ENCODE measurements at regions not wholly inside any gene's neighbourhood (a gene's known extent, or its start where the extent isn't known, plus 50 kb on each side); places are given as distances from the start of the nearest gene placed in this dataset.

DNA sequence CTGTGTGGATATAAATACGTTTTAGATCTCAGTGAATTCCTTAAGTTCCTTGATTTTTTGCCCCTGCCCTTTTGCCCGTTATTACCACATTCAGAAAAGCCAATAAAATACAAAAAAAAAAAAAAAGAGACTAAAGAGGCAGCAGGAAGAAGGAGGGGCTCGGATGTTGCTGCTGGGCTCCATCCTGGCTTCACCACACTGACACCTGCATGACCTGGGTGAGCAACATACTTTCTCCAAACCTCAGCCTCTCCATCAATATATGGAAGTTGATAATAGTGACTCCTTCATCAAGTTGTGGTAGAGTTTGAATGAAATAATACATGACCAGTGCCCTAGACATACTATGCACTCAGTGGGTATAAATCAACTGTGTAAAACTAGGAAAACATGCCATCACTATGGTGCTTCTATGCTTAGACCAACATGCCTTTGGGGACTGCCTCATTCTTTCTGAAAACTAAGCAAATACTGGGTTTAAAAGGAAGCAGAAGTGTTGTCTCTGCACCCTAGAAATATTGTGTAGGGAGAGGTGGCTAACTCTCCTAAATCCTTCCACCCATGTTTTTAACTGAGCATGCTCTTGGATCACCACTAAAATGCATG lies 243.0 kb downstream of the PIK3R1 start:
- no peaks in the 10 kb centered on the region for H4K20me1 ChIP-seq (ENCODE audit: insufficient read depth, low read length)
- no peak overlapping the region for H3K9ac ChIP-seq (ENCODE audit: low read length)
- no peaks in the 10 kb centered on the region for H3F3A ChIP-seq (ENCODE audit: insufficient read depth, low read length)
- H3K36me3 ChIP-seq (ENCODE audit: insufficient read depth, low read length), result no peaks in the 10 kb centered on the region
- no peak overlapping the region for H3K4me3 ChIP-seq (ENCODE audit: low read depth, low read length, poor library complexity, severe bottlenecking)
- H3K27me3 ChIP-seq (ENCODE audit: insufficient read depth, low read length), result no peaks in the 10 kb centered on the region
- no peaks in the 10 kb centered on the region for H3K79me2 ChIP-seq (ENCODE audit: insufficient read depth, low read length)
- no peak for TF ChIP-seq EZH2 (IDR thresholded peaks at IDR 0.05; ENCODE audit: borderline replicate concordance, low read length)
- TF ChIP-seq, protein P1, sequence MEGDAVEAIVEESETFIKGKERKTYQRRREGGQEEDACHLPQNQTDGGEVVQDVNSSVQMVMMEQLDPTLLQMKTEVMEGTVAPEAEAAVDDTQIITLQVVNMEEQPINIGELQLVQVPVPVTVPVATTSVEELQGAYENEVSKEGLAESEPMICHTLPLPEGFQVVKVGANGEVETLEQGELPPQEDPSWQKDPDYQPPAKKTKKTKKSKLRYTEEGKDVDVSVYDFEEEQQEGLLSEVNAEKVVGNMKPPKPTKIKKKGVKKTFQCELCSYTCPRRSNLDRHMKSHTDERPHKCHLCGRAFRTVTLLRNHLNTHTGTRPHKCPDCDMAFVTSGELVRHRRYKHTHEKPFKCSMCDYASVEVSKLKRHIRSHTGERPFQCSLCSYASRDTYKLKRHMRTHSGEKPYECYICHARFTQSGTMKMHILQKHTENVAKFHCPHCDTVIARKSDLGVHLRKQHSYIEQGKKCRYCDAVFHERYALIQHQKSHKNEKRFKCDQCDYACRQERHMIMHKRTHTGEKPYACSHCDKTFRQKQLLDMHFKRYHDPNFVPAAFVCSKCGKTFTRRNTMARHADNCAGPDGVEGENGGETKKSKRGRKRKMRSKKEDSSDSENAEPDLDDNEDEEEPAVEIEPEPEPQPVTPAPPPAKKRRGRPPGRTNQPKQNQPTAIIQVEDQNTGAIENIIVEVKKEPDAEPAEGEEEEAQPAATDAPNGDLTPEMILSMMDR (IDR thresholded peaks at IDR 0.05; ENCODE audit: low read length), result no peak
- H3K9me2 ChIP-seq (ENCODE audit: low read depth, low read length), result no peaks in the 10 kb centered on the region
- H3K4me1 ChIP-seq (ENCODE audit: insufficient read depth, low read length, severe bottlenecking), result no peaks in the 10 kb centered on the region
- H3K4me2 ChIP-seq (ENCODE audit: low read length), result no peak overlapping the region
- no peaks in the 10 kb centered on the region for H3K9me3 ChIP-seq (ENCODE audit: low read length)
- no peak overlapping the region for H2AFZ ChIP-seq (ENCODE audit: low read length)
- H3K27ac ChIP-seq (ENCODE audit: low read depth, low read length, poor library complexity, severe bottlenecking), result no peak overlapping the region

DNA sequence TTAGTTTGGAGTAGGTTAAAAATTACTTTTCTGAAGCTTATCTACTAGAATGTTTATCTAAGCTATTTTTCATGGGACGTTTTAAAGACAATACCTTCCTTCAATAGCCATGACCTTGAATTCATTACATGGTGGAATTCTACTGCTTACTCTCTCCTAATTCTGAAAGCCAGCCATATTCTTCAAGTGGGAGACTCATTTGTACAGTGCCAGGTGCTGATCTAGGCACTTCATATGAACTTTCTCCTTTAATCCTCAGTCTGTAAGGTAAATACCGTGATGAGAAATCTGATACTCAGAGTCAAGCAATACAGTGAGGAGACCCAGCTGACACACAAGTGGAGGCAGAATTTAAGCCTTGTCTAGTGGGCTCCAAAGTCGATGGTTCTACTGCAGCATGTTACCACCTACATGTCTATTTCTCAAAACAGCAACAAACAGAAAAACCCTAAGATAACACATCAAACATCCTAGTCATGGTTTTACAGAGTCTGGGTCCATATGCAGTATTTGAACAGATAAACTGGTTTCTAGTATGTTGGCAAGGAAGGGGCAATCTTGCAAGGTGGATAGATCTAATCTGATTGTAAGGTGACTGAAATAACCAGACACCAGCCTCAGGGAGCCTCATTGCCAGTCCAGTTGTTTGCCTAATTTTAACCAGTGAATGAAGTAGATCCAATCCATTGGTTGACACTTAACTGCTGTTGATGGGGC lies 243.7 kb downstream of the PIK3R1 start:
- TF ChIP-seq, protein P1 (IDR thresholded peaks at IDR 0.05; ENCODE audit: low read length), result no peak
- no peak for TF ChIP-seq EZH2 (IDR thresholded peaks at IDR 0.05; ENCODE audit: borderline replicate concordance, low read length)
- no peaks in the 10 kb centered on the region for H3K36me3 ChIP-seq (ENCODE audit: insufficient read depth, low read length)
- no peaks in the 10 kb centered on the region for H3K9me3 ChIP-seq (ENCODE audit: low read length)
- no peak overlapping the region for H3K4me2 ChIP-seq (ENCODE audit: low read length)
- H3K27ac ChIP-seq (ENCODE audit: low read depth, low read length, poor library complexity, severe bottlenecking), result no peak overlapping the region
- H3K27me3 ChIP-seq (ENCODE audit: insufficient read depth, low read length), result no peaks in the 10 kb centered on the region
- H3K9me2 ChIP-seq (ENCODE audit: low read depth, low read length), result no peaks in the 10 kb centered on the region
- no peaks in the 10 kb centered on the region for H4K20me1 ChIP-seq (ENCODE audit: insufficient read depth, low read length)
- H3F3A ChIP-seq (ENCODE audit: insufficient read depth, low read length), result no peaks in the 10 kb centered on the region
- H3K4me3 ChIP-seq (ENCODE audit: low read depth, low read length, poor library complexity, severe bottlenecking), result no peak overlapping the region
- no peak overlapping the region for H3K9ac ChIP-seq (ENCODE audit: low read length)
- H3K79me2 ChIP-seq (ENCODE audit: insufficient read depth, low read length), result no peaks in the 10 kb centered on the region
- no peak overlapping the region for H2AFZ ChIP-seq (ENCODE audit: low read length)
- H3K4me1 ChIP-seq (ENCODE audit: insufficient read depth, low read length, severe bottlenecking), result no peaks in the 10 kb centered on the region

DNA sequence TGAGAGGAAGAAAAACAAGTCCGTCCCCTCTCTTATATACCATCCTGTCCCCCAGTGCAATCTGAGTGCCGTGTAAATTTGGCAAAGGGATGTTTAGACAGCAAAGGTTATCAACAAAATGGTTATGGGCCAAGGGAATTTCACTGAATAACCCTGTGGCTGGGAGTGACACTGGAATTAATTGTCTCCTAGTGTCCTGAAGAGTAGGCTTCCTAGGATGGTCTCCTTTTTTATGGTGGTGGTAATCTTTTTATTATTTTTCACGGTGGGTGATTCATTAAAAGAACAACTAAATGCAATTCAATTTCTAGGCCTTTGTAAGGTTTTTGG lies 244.2 kb downstream of the PIK3R1 start:
- no peaks in the 10 kb centered on the region for H3K27me3 ChIP-seq (ENCODE audit: insufficient read depth, low read length)
- H3K4me1 ChIP-seq (ENCODE audit: insufficient read depth, low read length, severe bottlenecking), result no peaks in the 10 kb centered on the region
- no peaks in the 10 kb centered on the region for H3K79me2 ChIP-seq (ENCODE audit: insufficient read depth, low read length)
- H3K4me3 ChIP-seq (ENCODE audit: low read depth, low read length, poor library complexity, severe bottlenecking), result no peak overlapping the region
- no peak overlapping the region for H2AFZ ChIP-seq (ENCODE audit: low read length)
- no peaks in the 10 kb centered on the region for H3F3A ChIP-seq (ENCODE audit: insufficient read depth, low read length)
- no peak overlapping the region for H3K4me2 ChIP-seq (ENCODE audit: low read length)
- H3K9me2 ChIP-seq (ENCODE audit: low read depth, low read length), result no peaks in the 10 kb centered on the region
- H3K9me3 ChIP-seq (ENCODE audit: low read length), result no peaks in the 10 kb centered on the region
- no peak overlapping the region for H3K9ac ChIP-seq (ENCODE audit: low read length)
- H3K36me3 ChIP-seq (ENCODE audit: insufficient read depth, low read length), result no peaks in the 10 kb centered on the region
- no peak overlapping the region for H3K27ac ChIP-seq (ENCODE audit: low read depth, low read length, poor library complexity, severe bottlenecking)
- TF ChIP-seq, protein P1 (IDR thresholded peaks at IDR 0.05; ENCODE audit: low read length), result no peak
- no peak for TF ChIP-seq EZH2 (IDR thresholded peaks at IDR 0.05; ENCODE audit: borderline replicate concordance, low read length)
- no peaks in the 10 kb centered on the region for H4K20me1 ChIP-seq (ENCODE audit: insufficient read depth, low read length)
